IMR-90 (cell line): ENCODE measurements at regions not wholly inside any gene's neighbourhood (a gene's known extent, or its start where the extent isn't known, plus 50 kb on each side); places are given as distances from the start of the nearest gene placed in this dataset.

ENCODE experiments used
- ATAC-seq: fragments of 200-7000 bp; cut with Tn5 transposase; 2 replicates; pipeline ENCODE4 v1.9.1; 2020; ENCODE audit warnings: low read depth, mild to moderate bottlenecking, moderate library complexity
- BruUV-seq: library from RNA; stranded (reverse); fragments of 400-500 nt; replicated peaks from 2 replicates; lab custom pipeline; 2021; lab: Mats Ljungman, UMichigan
- CTCF ChIA-PET: fragments of 300-600 bp; formaldehyde crosslinking; extraction: SDS; loops from one replicate; lab custom pipeline; 2021; ENCODE audit warnings: antibody characterized with exemption; lab: Yijun Ruan, JAX
- POLR2A ChIA-PET: fragments of 300-600 bp; sonication (Branson Sonifier 250); formaldehyde crosslinking; loops from one replicate; lab custom pipeline; 2022; ENCODE audit warnings: antibody characterized with exemption; ENCODE audit not compliant: unreplicated experiment; lab: Charles Lee
- DNase-seq: peaks from one replicate; pipeline ENCODE4 v3.0.0; 2013
- H2AFZ ChIP-seq: replicated peaks from 2 replicates; pipeline ENCODE3; 2013; ENCODE audit warnings: low read length, mild to moderate bottlenecking; ENCODE audit not compliant: poor library complexity
- H2AK5ac ChIP-seq: 2 replicates; pipeline ENCODE4 v1.6.1; 2013; ENCODE audit warnings: low read depth, low read length, inconsistent platforms
- H2AK9ac ChIP-seq: replicated peaks from 2 replicates; pipeline ENCODE3; 2013; ENCODE audit warnings: mild to moderate bottlenecking, low read depth, low read length, moderate library complexity; ENCODE audit not compliant: poor library complexity
- H2BK120ac ChIP-seq: 2 replicates; pipeline ENCODE4 v1.6.1; 2013; ENCODE audit warnings: low read depth, low read length, inconsistent platforms
- H2BK15ac ChIP-seq: 3 replicates; pipeline ENCODE4 v1.6.1; 2013; ENCODE audit warnings: low read depth, low read length, inconsistent platforms
- H2BK20ac ChIP-seq: 2 replicates; pipeline ENCODE4 v1.6.1; 2013; ENCODE audit warnings: low read depth, mild to moderate bottlenecking, inconsistent platforms, low read length, moderate library complexity
- H2BK5ac ChIP-seq: 2 replicates; pipeline ENCODE4 v1.6.1; 2013; ENCODE audit warnings: mild to moderate bottlenecking, low read depth, low read length, inconsistent platforms; ENCODE audit not compliant: poor library complexity, severe bottlenecking
- H3K14ac ChIP-seq: replicated peaks from 2 replicates; pipeline ENCODE4 v1.6.1; 2013; ENCODE audit warnings: low read depth, low read length, inconsistent platforms
- H3K18ac ChIP-seq: 2 replicates; pipeline ENCODE4 v1.6.1; 2013; ENCODE audit warnings: low read depth, low read length, control low read depth
- H3K23ac ChIP-seq: 2 replicates; pipeline ENCODE4 v1.6.1; 2013; ENCODE audit warnings: low read depth, low read length, inconsistent platforms
- H3K27ac ChIP-seq: 2 replicates; pipeline ENCODE4 v1.5.1; 2013; ENCODE audit warnings: mild to moderate bottlenecking, control low read depth, low read length; ENCODE audit not compliant: insufficient read depth
- H3K27me3 ChIP-seq: 2 replicates; pipeline ENCODE4 v1.6.1; 2013; ENCODE audit warnings: low read length; ENCODE audit not compliant: control insufficient read depth, insufficient read depth
- H3K36me3 ChIP-seq: 2 replicates; pipeline ENCODE4 v1.6.1; 2013; ENCODE audit warnings: low read length, mixed read lengths; ENCODE audit not compliant: control insufficient read depth, insufficient read depth
- H3K4ac ChIP-seq: 2 replicates; pipeline ENCODE4 v1.6.1; 2013; ENCODE audit warnings: low read depth, low read length, inconsistent platforms
- H3K4me1 ChIP-seq: 2 replicates; pipeline ENCODE4 v1.6.1; 2013; ENCODE audit warnings: low read length, mixed read lengths; ENCODE audit not compliant: control insufficient read depth, insufficient read depth
- H3K4me2 ChIP-seq: 2 replicates; pipeline ENCODE4 v1.6.1; 2013; ENCODE audit warnings: low read depth, mild to moderate bottlenecking, control low read depth, low read length, moderate library complexity
- H3K4me3 ChIP-seq: 2 replicates; pipeline ENCODE4 v1.5.1; 2013; ENCODE audit warnings: low read depth, mild to moderate bottlenecking, control low read depth, low read length, moderate library complexity; ENCODE audit not compliant: insufficient read depth
- H3K56ac ChIP-seq: 2 replicates; pipeline ENCODE4 v1.6.1; 2013; ENCODE audit warnings: low read length, inconsistent platforms; ENCODE audit not compliant: insufficient read depth; ENCODE audit errors: extremely low read depth
- H3K79me1 ChIP-seq, 2 experiments: 2 replicates each; pipeline ENCODE4 v1.6.1; 2013; ENCODE audit warnings: low read length in 2 of 2, inconsistent platforms in 1 of 2, low read depth in 1 of 2
- H3K9ac ChIP-seq: 2 replicates; pipeline ENCODE4 v1.6.1; 2013; ENCODE audit warnings: low read depth, low read length, control low read depth
- H3K9me1 ChIP-seq: 2 replicates; pipeline ENCODE4 v1.6.1; 2013; ENCODE audit warnings: low read length, inconsistent platforms; ENCODE audit not compliant: insufficient read depth
- H3K9me3 ChIP-seq: 2 replicates; pipeline ENCODE4 v1.6.1; 2013; ENCODE audit warnings: low read length; ENCODE audit not compliant: control insufficient read depth, insufficient read depth
- H4K20me1 ChIP-seq: 2 replicates; pipeline ENCODE4 v1.6.1; 2013; ENCODE audit warnings: low read length, inconsistent platforms; ENCODE audit not compliant: insufficient read depth
- H4K5ac ChIP-seq: 2 replicates; pipeline ENCODE4 v1.6.1; 2013; ENCODE audit warnings: mild to moderate bottlenecking, low read depth, low read length, control low read depth
- H4K8ac ChIP-seq, 2 experiments: 2 replicates each; pipeline ENCODE4 v1.6.1; 2013; ENCODE audit warnings: low read depth in 2 of 2, low read length in 2 of 2, control low read depth in 1 of 2, inconsistent platforms in 1 of 2
- H4K91ac ChIP-seq: 2 replicates; pipeline ENCODE4 v1.6.1; 2013; ENCODE audit warnings: low read depth, low read length, inconsistent platforms; ENCODE audit not compliant: insufficient read depth
- BHLHE40 ChIP-seq: fragments of 150-350 bp; IDR thresholded peaks from 2 replicates; pipeline ENCODE4 v1.6.1; 2016; ENCODE audit warnings: mild to moderate bottlenecking, low read depth, low read length
- CEBPB ChIP-seq: IDR thresholded peaks from 2 replicates; pipeline ENCODE4 v1.6.1; 2012; ENCODE audit warnings: low read depth, low read length, improper control_type of control experiment
- CHD1 ChIP-seq: IDR thresholded peaks from 2 replicates; pipeline ENCODE4 v1.6.1; 2012; ENCODE audit warnings: low read depth, low read length, improper control_type of control experiment
- FOS ChIP-seq: fragments of 150-350 bp; IDR thresholded peaks from 2 replicates; pipeline ENCODE4 v1.6.1; 2016; ENCODE audit warnings: low read depth, low read length
- MAFK ChIP-seq: IDR thresholded peaks from 2 replicates; pipeline ENCODE4 v1.6.1; 2012; ENCODE audit warnings: low read depth, low read length, improper control_type of control experiment
- MAZ ChIP-seq: IDR thresholded peaks from 2 replicates; pipeline ENCODE4 v1.6.1; 2012; ENCODE audit warnings: low read depth, mild to moderate bottlenecking, low read length, improper control_type of control experiment, moderate library complexity, borderline replicate concordance
- MXI1 ChIP-seq: IDR thresholded peaks from 2 replicates; pipeline ENCODE4 v1.6.1; 2012; ENCODE audit warnings: low read depth, mild to moderate bottlenecking, low read length, moderate library complexity, borderline replicate concordance
- NFE2L2 ChIP-seq: fragments of 150-350 bp; IDR thresholded peaks from 2 replicates; pipeline ENCODE4 v1.6.1; 2016; ENCODE audit warnings: low read depth, mild to moderate bottlenecking, low read length
- POLR2A ChIP-seq: IDR thresholded peaks from 2 replicates; pipeline ENCODE4 v1.6.1; 2012; ENCODE audit warnings: mild to moderate bottlenecking, low read depth, low read length
- RAD21 ChIP-seq: IDR thresholded peaks from 2 replicates; pipeline ENCODE4 v1.6.1; 2012; ENCODE audit warnings: low read length, improper control_type of control experiment
- RCOR1 ChIP-seq: IDR thresholded peaks from 2 replicates; pipeline ENCODE4 v1.6.1; 2012; ENCODE audit warnings: mild to moderate bottlenecking, low read length, improper control_type of control experiment; ENCODE audit not compliant: insufficient replicate concordance
- RFX5 ChIP-seq: IDR thresholded peaks from 2 replicates; pipeline ENCODE4 v1.8.0; 2012; ENCODE audit warnings: low read depth, mild to moderate bottlenecking, low read length, moderate library complexity
- SMC3 ChIP-seq: fragments of 150-350 bp; IDR thresholded peaks from 2 replicates; pipeline ENCODE4 v1.6.1; 2016; ENCODE audit warnings: low read depth, mild to moderate bottlenecking, antibody characterized with exemption, low read length, moderate library complexity
- WGBS, 2 experiments: methylation state at CpG; one replicate each; pipeline versions ENCODE4 v1.1.5 to v1.1.7; 2013; ENCODE audit warnings: missing lambda C conversion rate in 2 of 2; ENCODE audit not compliant: insufficient read length in 1 of 2; ENCODE audit errors: extremely low coverage in 2 of 2; 5-methylcytosine and 5-hydroxymethylcytosine counted together
- dilution Hi-C: fragments of 300-500 bp; cut with HindIII; formaldehyde crosslinking; loops from one replicate; pipeline ENCODE4 v1.14.3; 2018; ENCODE audit warnings: low sequenced_read_pairs; ENCODE audit not compliant: unreplicated experiment
- in situ Hi-C: fragments of 300-500 bp; cut with MboI; formaldehyde crosslinking; loops from 3 replicates; pipeline ENCODE4 v1.14.3; 2019; ENCODE audit warnings: low sequenced_read_pairs, inconsistent platforms, mixed read lengths
- intact Hi-C: fragments of 100-400 bp; cut with micrococcal nuclease; formaldehyde crosslinking; loops from 2 replicates; pipeline ENCODE4 v1.10.0; 2022
- TF ChIP-seq, protein P1 (sequence below): fragments of 150-350 bp; IDR thresholded peaks from 2 replicates; pipeline ENCODE4 v1.6.1; 2016; ENCODE audit warnings: low read depth, mild to moderate bottlenecking, low read length, moderate library complexity, borderline replicate concordance
- TF ChIP-seq, protein P2 (sequence below): fragments of 150-350 bp; IDR thresholded peaks from 2 replicates; pipeline ENCODE4 v1.6.1; 2017; ENCODE audit warnings: mild to moderate bottlenecking, antibody characterized with exemption, low read length, low read depth
- TF ChIP-seq, protein P3 (sequence below): conservative IDR thresholded peaks from 2 replicates; pipeline ENCODE4 v1.5.1; 2012; ENCODE audit warnings: mild to moderate bottlenecking, low read depth, low read length, improper control_type of control experiment

DNA sequence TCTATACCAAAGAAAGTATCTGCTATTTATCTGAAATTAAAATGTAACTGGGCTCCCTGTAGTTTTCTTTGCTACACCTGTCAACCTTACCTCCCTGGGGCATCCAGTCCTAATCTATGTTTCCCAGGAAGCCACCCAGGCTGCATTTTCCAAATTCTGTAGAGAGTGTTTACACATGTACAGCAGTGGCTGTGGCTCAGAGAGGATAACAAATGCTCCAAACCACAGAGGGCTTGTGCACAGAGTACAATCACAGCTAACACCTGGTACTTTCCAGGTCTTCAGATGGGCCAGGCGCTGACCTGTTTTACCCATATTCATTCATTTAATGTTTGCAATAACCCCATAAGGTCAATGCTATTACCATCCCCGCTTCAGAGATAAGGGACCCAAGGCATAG is 146.5 kb upstream of the TNR start:
- H3K4ac ChIP-seq = no peak overlapping the region
- H3K27ac ChIP-seq = no peak overlapping the region
- no peak overlapping the region for H3K56ac ChIP-seq
- H3K4me1 ChIP-seq = peaks cover 4% of the 10 kb centered on the region
- no peak overlapping the region for H3K14ac ChIP-seq
- no peak overlapping the region for H4K91ac ChIP-seq
- no peak overlapping the region for H2BK120ac ChIP-seq
- H2BK15ac ChIP-seq = no peak overlapping the region
- no peak overlapping the region for H2AFZ ChIP-seq
- H2BK5ac ChIP-seq = no peak overlapping the region
- no peak overlapping the region for H2AK9ac ChIP-seq
- no peak overlapping the region for H4K5ac ChIP-seq
- peaks cover 2% of the 10 kb centered on the region; the same call in 1 of the 2 replicates for H3K9me1 ChIP-seq
- no peaks in the 10 kb centered on the region for H3K79me1 ChIP-seq
- H4K20me1 ChIP-seq = no peaks in the 10 kb centered on the region
- ATAC-seq (no peak), DNase-seq (no peak)
- no peak overlapping the region for H3K4me2 ChIP-seq
- H3K27me3 ChIP-seq = no peaks in the 10 kb centered on the region
- no peaks in the 10 kb centered on the region for H3K9me3 ChIP-seq
- intact Hi-C loops = loop anchor here (10.0 kb wide), 1 partner anchor 735 kb away; no protein-coding TSS in a partner anchor
- no TSS peak for BruUV-seq
- TF ChIP-seq, protein P1, sequence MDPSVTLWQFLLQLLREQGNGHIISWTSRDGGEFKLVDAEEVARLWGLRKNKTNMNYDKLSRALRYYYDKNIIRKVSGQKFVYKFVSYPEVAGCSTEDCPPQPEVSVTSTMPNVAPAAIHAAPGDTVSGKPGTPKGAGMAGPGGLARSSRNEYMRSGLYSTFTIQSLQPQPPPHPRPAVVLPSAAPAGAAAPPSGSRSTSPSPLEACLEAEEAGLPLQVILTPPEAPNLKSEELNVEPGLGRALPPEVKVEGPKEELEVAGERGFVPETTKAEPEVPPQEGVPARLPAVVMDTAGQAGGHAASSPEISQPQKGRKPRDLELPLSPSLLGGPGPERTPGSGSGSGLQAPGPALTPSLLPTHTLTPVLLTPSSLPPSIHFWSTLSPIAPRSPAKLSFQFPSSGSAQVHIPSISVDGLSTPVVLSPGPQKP = no peak
- TF ChIP-seq MXI1 = no peak
- no peak for TF ChIP-seq FOS
- TF ChIP-seq BHLHE40 = no peak
- TF ChIP-seq RCOR1 = no peak
- no peak for TF ChIP-seq CHD1
- TF ChIP-seq MAFK = no peak
- no peak for TF ChIP-seq NFE2L2
- no peak for TF ChIP-seq RAD21
- TF ChIP-seq RFX5 = no peak
- TF ChIP-seq POLR2A = no peak
- TF ChIP-seq, protein P2, sequence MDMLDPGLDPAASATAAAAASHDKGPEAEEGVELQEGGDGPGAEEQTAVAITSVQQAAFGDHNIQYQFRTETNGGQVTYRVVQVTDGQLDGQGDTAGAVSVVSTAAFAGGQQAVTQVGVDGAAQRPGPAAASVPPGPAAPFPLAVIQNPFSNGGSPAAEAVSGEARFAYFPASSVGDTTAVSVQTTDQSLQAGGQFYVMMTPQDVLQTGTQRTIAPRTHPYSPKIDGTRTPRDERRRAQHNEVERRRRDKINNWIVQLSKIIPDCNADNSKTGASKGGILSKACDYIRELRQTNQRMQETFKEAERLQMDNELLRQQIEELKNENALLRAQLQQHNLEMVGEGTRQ = no peak
- TF ChIP-seq SMC3 = no peak
- TF ChIP-seq MAZ = no peak
- no peak for TF ChIP-seq CEBPB
- TF ChIP-seq, protein P3, sequence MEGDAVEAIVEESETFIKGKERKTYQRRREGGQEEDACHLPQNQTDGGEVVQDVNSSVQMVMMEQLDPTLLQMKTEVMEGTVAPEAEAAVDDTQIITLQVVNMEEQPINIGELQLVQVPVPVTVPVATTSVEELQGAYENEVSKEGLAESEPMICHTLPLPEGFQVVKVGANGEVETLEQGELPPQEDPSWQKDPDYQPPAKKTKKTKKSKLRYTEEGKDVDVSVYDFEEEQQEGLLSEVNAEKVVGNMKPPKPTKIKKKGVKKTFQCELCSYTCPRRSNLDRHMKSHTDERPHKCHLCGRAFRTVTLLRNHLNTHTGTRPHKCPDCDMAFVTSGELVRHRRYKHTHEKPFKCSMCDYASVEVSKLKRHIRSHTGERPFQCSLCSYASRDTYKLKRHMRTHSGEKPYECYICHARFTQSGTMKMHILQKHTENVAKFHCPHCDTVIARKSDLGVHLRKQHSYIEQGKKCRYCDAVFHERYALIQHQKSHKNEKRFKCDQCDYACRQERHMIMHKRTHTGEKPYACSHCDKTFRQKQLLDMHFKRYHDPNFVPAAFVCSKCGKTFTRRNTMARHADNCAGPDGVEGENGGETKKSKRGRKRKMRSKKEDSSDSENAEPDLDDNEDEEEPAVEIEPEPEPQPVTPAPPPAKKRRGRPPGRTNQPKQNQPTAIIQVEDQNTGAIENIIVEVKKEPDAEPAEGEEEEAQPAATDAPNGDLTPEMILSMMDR = no peak
- no peak overlapping the region for H2AK5ac ChIP-seq
- no peak overlapping the region for H3K9ac ChIP-seq
- POLR2A ChIA-PET = no interaction called here
- H2BK20ac ChIP-seq = no peak overlapping the region
- no peak overlapping the region for H3K4me3 ChIP-seq
- CTCF ChIA-PET = no interaction called here
- H3K23ac ChIP-seq = no peak overlapping the region
- H4K8ac ChIP-seq = no peak overlapping the region
- dilution Hi-C loops = no loop called here
- in situ Hi-C loops = no loop called here
- 100% methylated on average over 1 of the region's 2 CpGs; no CpG with 5 or more reads in 1 of the 2 experiments for WGBS, 2 experiments
- no peak overlapping the region for H3K18ac ChIP-seq
- H3K36me3 ChIP-seq = no peaks in the 10 kb centered on the region
